GM13976 (cell line): ENCODE measurements at regions not wholly inside any gene's neighbourhood (a gene's known extent, or its start where the extent isn't known, plus 50 kb on each side); places are given as distances from the start of the nearest gene placed in this dataset.

Experiments
- DNase-seq: peaks from one replicate; pipeline ENCODE4 v3.0.0; 2012; ENCODE audit warnings: low spot score
- CTCF ChIP-seq: IDR thresholded peaks from 2 replicates; pipeline ENCODE4 v1.5.1; 2012; ENCODE audit warnings: borderline replicate concordance, mild to moderate bottlenecking; ENCODE audit not compliant: insufficient read depth; ENCODE audit errors: extremely low read depth, missing control alignments, control extremely low read depth
- in situ Hi-C: fragments of 300-500 bp; cut with MboI; formaldehyde crosslinking; loops from one replicate; pipeline ENCODE4 v1.12.0; 2022; ENCODE audit warnings: low sequenced_read_pairs, mixed read lengths, inconsistent platforms; ENCODE audit not compliant: unreplicated experiment

GRCh38 chr2:5751873-5752482 lies 59.8 kb downstream of the SOX11 start:
- DNase-seq, result no peak
- TF ChIP-seq CTCF, result no peak
- in situ Hi-C loops, result no loop called here

GRCh38 chr2:5756272-5756671 lies 64.1 kb downstream of the SOX11 start:
- TF ChIP-seq CTCF, result no peak
- no peak for DNase-seq
- in situ Hi-C loops, result no loop called here

GRCh38 chr2:5758346-5758745 lies 66.2 kb downstream of the SOX11 start:
- TF ChIP-seq CTCF, result no peak
- DNase-seq, result no peak
- in situ Hi-C loops, result no loop called here

- in situ Hi-C loops, result no loop called here
- no peak for TF ChIP-seq CTCF
- DNase-seq, result no peak
Observed at GRCh38 chr2:5759949-5760348, 67.8 kb downstream of the SOX11 start.

GRCh38 chr2:5763531-5763930 lies 71.3 kb downstream of the SOX11 start:
- TF ChIP-seq CTCF, result no peak
- in situ Hi-C loops, result no loop called here
- DNase-seq, result no peak

GRCh38 chr2:5764041-5764440 lies 71.9 kb downstream of the SOX11 start:
- TF ChIP-seq CTCF, result no peak
- in situ Hi-C loops, result no loop called here
- no peak for DNase-seq
